Stimulated activated CD8-positive, alpha-beta memory T cell treated with anti-CD3 and anti-CD28 coated beads, Interleukin-4, amount 100 ng/mL, for 24 hours (primary cell): ENCODE measurements at regions not wholly inside any gene's neighbourhood (a gene's known extent, or its start where the extent isn't known, plus 50 kb on each side); places are given as distances from the start of the nearest gene placed in this dataset.
"Not testable (repeated sequence)": the region's sequence is repeated elsewhere in the genome, so short reads cannot be mapped to it uniquely, and the experiment has no call there.

Experiments
- DNase-seq: peaks from one replicate; pipeline ENCODE4 v3.0.0-alpha.2; 2020; ENCODE audit warnings: low read depth

- no peak for DNase-seq
Measured at GRCh38 chrX:46366381-46367207, 178.6 kb downstream of the ZNF674 start.

GRCh38 chrX:46354481-46354880 lies 190.7 kb downstream of the ZNF674 start:
- no peak for DNase-seq

- DNase-seq: no peak
Measured at GRCh38 chrX:46341767-46342322, 203.4 kb downstream of the ZNF674 start.

- DNase-seq: no peak
Measured at GRCh38 chrX:46340696-46341095, 204.5 kb downstream of the ZNF674 start.

GRCh38 chrX:46333550-46333949 lies 211.7 kb downstream of the ZNF674 start:
- DNase-seq: no peak

GRCh38 chrX:46330981-46331380 lies 214.2 kb downstream of the ZNF674 start:
- DNase-seq: no peak

- no peak for DNase-seq
Measured at GRCh38 chrX:46330513-46330912, 214.7 kb downstream of the ZNF674 start.

- no peak for DNase-seq
Measured at GRCh38 chrX:46328133-46328532, 217.1 kb downstream of the ZNF674 start.

GRCh38 chrX:46327566-46328115 lies 217.6 kb downstream of the ZNF674 start:
- DNase-seq: no peak

- no peak for DNase-seq
Measured at GRCh38 chrX:46326161-46326560, 219.1 kb downstream of the ZNF674 start.

GRCh38 chrX:46325312-46325877 lies 219.8 kb downstream of the ZNF674 start:
- peak; percentile 29 for DNase-seq

GRCh38 chrX:46324166-46324565 lies 221.1 kb downstream of the ZNF674 start:
- DNase-seq: no peak

- not testable (repeated sequence) for DNase-seq
Measured at GRCh38 chrX:46322929-46323328, 222.3 kb downstream of the ZNF674 start.

GRCh38 chrX:46321676-46322075 lies 223.5 kb downstream of the ZNF674 start:
- DNase-seq: no peak

- DNase-seq: no peak
Measured at GRCh38 chrX:46319750-46320149, 225.5 kb downstream of the ZNF674 start.

GRCh38 chrX:46318551-46318950 lies 226.7 kb downstream of the ZNF674 start:
- no peak for DNase-seq

- no peak for DNase-seq
Measured at GRCh38 chrX:46317163-46317562, 228.1 kb downstream of the ZNF674 start.

GRCh38 chrX:46311581-46312120 lies 233.6 kb downstream of the ZNF674 start:
- DNase-seq: no peak

GRCh38 chrX:46310815-46311497 lies 234.3 kb downstream of the ZNF674 start:
- DNase-seq: no peak

- no peak for DNase-seq
Measured at GRCh38 chrX:46308110-46308509, 237.1 kb downstream of the ZNF674 start.

- no peak for DNase-seq
Measured at GRCh38 chrX:46306103-46306502, 239.1 kb downstream of the ZNF674 start.

- DNase-seq: no peak
Measured at GRCh38 chrX:46305431-46305830, 239.8 kb downstream of the ZNF674 start.
